Testis (tissue), 2 donors: ENCODE measurements at regions not wholly inside any gene's neighbourhood (a gene's known extent, or its start where the extent isn't known, plus 50 kb on each side); places are given as distances from the start of the nearest gene placed in this dataset.

ENCODE experiments used
- POLR2A ChIP-seq: fragments of 450-650 bp; IDR thresholded peaks from one replicate; pipeline ENCODE4 v1.6.1; 2017; ENCODE audit warnings: antibody characterized with exemption, mild to moderate bottlenecking, moderate library complexity
- TF ChIP-seq, protein P1 (sequence below), 3 experiments: fragments of 450-650 bp in 2 of 3; fragments of 200-600 bp in 1 of 3; sonication (generic) in 1 of 3; IDR thresholded peaks; one replicate each; pipeline ENCODE4 v1.5.1; 2016 to 2019; ENCODE audit warnings: antibody characterized with exemption in 3 of 3, mild to moderate bottlenecking in 2 of 3, moderate library complexity in 1 of 3

DNA sequence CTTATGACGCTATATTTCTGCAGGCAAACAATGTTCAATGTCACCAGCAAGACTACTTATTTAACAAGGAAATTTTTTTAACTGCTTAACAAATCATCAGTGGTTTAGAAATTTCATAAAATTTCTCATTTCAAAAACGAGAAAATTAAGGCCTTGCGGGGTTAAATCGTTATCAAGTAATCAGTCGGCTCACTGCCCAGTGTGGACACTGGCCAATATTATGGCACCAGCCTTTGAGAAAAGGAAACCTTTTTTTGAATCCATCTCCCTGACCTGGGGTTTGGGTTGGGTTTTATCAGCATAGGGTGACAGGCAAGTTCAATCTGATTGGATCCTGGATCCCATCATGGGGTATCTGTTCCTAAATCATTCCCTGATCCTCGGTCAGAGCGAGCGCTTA, 461.2 kb downstream of the SETD4 start:
- TF ChIP-seq, protein P1, sequence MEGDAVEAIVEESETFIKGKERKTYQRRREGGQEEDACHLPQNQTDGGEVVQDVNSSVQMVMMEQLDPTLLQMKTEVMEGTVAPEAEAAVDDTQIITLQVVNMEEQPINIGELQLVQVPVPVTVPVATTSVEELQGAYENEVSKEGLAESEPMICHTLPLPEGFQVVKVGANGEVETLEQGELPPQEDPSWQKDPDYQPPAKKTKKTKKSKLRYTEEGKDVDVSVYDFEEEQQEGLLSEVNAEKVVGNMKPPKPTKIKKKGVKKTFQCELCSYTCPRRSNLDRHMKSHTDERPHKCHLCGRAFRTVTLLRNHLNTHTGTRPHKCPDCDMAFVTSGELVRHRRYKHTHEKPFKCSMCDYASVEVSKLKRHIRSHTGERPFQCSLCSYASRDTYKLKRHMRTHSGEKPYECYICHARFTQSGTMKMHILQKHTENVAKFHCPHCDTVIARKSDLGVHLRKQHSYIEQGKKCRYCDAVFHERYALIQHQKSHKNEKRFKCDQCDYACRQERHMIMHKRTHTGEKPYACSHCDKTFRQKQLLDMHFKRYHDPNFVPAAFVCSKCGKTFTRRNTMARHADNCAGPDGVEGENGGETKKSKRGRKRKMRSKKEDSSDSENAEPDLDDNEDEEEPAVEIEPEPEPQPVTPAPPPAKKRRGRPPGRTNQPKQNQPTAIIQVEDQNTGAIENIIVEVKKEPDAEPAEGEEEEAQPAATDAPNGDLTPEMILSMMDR (IDR thresholded peaks at IDR 0.05) = no peak
- TF ChIP-seq POLR2A = no peak
